DND-41 (cell line): ENCODE measurements at regions not wholly inside any gene's neighbourhood (a gene's known extent, or its start where the extent isn't known, plus 50 kb on each side); places are given as distances from the start of the nearest gene placed in this dataset.

ENCODE experiments used
- ATAC-seq: fragments of 200-7000 bp; cut with Tn5 transposase; 3 replicates; pipeline ENCODE4 v1.9.1; 2021; ENCODE audit warnings: low read depth; ENCODE audit not compliant: insufficient read depth
- DNase-seq: peaks from one replicate; pipeline ENCODE4 v3.0.0-alpha.2; 2020
- H2AFZ ChIP-seq: 2 replicates; pipeline ENCODE4 v1.6.0; 2012; ENCODE audit warnings: low read depth, low read length
- H3K27ac ChIP-seq: 2 replicates; pipeline ENCODE4 v1.5.1; 2012; ENCODE audit warnings: low read length, inconsistent platforms
- H3K27me3 ChIP-seq: fragments of 200-600 bp; sonication (generic); 2 replicates; pipeline ENCODE4 v1.6.0; 2012; ENCODE audit warnings: low read length, mild to moderate bottlenecking, inconsistent platforms; ENCODE audit not compliant: insufficient read depth, poor library complexity
- H3K36me3 ChIP-seq: 2 replicates; pipeline ENCODE4 v1.5.1; 2012; ENCODE audit warnings: low read length, inconsistent platforms; ENCODE audit not compliant: insufficient read depth
- H3K4me1 ChIP-seq: 2 replicates; pipeline ENCODE4 v1.5.1; 2012; ENCODE audit warnings: mild to moderate bottlenecking, low read length; ENCODE audit not compliant: insufficient read depth
- H3K4me2 ChIP-seq: 2 replicates; pipeline ENCODE4 v1.6.0; 2012; ENCODE audit warnings: mild to moderate bottlenecking, moderate library complexity, low read length, inconsistent platforms; ENCODE audit not compliant: insufficient read depth
- H3K4me3 ChIP-seq, 2 experiments: fragments of 200-600 bp in 1 of 2; shearing (Covaris generic) in 1 of 2; 2 replicates each; pipeline ENCODE4 v1.5.1; 2012 to 2016; ENCODE audit warnings: inconsistent platforms in 2 of 2, low read length in 2 of 2, mild to moderate bottlenecking in 2 of 2, low read depth in 1 of 2, moderate library complexity in 1 of 2
- H3K79me2 ChIP-seq: 2 replicates; pipeline ENCODE4 v1.6.0; 2012; ENCODE audit warnings: low read length, inconsistent platforms; ENCODE audit not compliant: insufficient read depth
- H3K9ac ChIP-seq: 2 replicates; pipeline ENCODE4 v1.6.0; 2012; ENCODE audit warnings: low read depth, mild to moderate bottlenecking, inconsistent platforms, low read length, moderate library complexity
- H3K9me3 ChIP-seq: 2 replicates; pipeline ENCODE4 v1.5.1; 2012; ENCODE audit warnings: low read length, moderate library complexity, mild to moderate bottlenecking, inconsistent platforms; ENCODE audit not compliant: insufficient read depth, severe bottlenecking
- H4K20me1 ChIP-seq: 2 replicates; pipeline ENCODE4 v1.6.0; 2012; ENCODE audit warnings: low read length; ENCODE audit not compliant: insufficient read depth
- CTCF ChIP-seq: IDR thresholded peaks from 2 replicates; pipeline ENCODE4 v1.5.1; 2012; ENCODE audit warnings: borderline replicate concordance, low read length, moderate library complexity, mild to moderate bottlenecking; ENCODE audit not compliant: poor library complexity, severe bottlenecking; ENCODE audit errors: extremely low read depth
- EZH2 ChIP-seq: IDR thresholded peaks from 3 replicates; pipeline ENCODE4 v1.6.1; 2012; ENCODE audit warnings: borderline replicate concordance, low read depth, mild to moderate bottlenecking, moderate library complexity, low read length, inconsistent platforms; ENCODE audit not compliant: severe bottlenecking

DNA sequence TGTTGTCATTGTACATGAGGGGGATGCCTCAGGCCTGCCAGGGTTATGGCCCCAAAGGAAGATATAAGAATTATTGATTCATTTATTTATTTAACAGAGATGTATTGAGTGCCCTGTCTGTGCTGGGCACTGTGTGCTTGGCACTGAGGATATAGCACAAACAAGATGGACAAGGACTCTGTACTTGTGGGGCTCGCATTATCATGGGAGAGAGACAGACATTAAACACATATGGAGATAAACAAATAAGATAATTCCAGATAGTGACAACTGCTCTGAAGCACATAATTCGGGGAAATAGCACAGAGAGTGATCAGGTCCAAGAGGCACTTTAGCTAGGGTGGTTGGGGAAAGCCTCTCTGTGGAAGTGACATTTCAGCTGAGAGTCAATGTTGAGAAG lies 119.8 kb upstream of the ARHGAP20 start:
- Histone ChIP-seq H3K9ac (no peak overlapping the region), H3K27me3 (peaks cover 2% of the 10 kb centered on the region), H3K4me1 (no peaks in the 10 kb centered on the region), H3K79me2 (no peaks in the 10 kb centered on the region), H4K20me1 (no peaks in the 10 kb centered on the region), H3K36me3 (no peaks in the 10 kb centered on the region), H3K9me3 (no peaks in the 10 kb centered on the region), H3K4me3 (no peak overlapping the region), H3K4me2 (no peak overlapping the region), H3K27ac (no peak overlapping the region), H2AFZ (no peak overlapping the region)
- TF ChIP-seq EZH2 (no peak), CTCF (no peak)
- ATAC-seq = no peak
- no peak for DNase-seq

GRCh38 chr11:110830747-110831146 lies 118.5 kb upstream of the ARHGAP20 start:
- no peaks in the 10 kb centered on the region for H4K20me1 ChIP-seq
- no peak overlapping the region for H3K9ac ChIP-seq
- H3K27ac ChIP-seq = no peak overlapping the region
- H2AFZ ChIP-seq = no peak overlapping the region
- no peaks in the 10 kb centered on the region for H3K36me3 ChIP-seq
- no peaks in the 10 kb centered on the region for H3K4me1 ChIP-seq
- no peak for ATAC-seq
- no peak overlapping the region for H3K4me2 ChIP-seq
- peaks cover 2% of the 10 kb centered on the region for H3K27me3 ChIP-seq
- no peak for DNase-seq
- H3K79me2 ChIP-seq = no peaks in the 10 kb centered on the region
- no peak overlapping the region for H3K4me3 ChIP-seq
- TF ChIP-seq CTCF (no peak), EZH2 (no peak)
- no peaks in the 10 kb centered on the region for H3K9me3 ChIP-seq

GRCh38 chr11:110830344-110830743 lies 118.1 kb upstream of the ARHGAP20 start:
- no peaks in the 10 kb centered on the region for H3K9me3 ChIP-seq
- H3K4me1 ChIP-seq = no peaks in the 10 kb centered on the region
- H3K27me3 ChIP-seq = peaks cover 2% of the 10 kb centered on the region
- H3K27ac ChIP-seq = no peak overlapping the region
- no peak for DNase-seq
- H3K4me3 ChIP-seq = no peak overlapping the region
- H3K9ac ChIP-seq = no peak overlapping the region
- H3K79me2 ChIP-seq = no peaks in the 10 kb centered on the region
- TF ChIP-seq CTCF (no peak), EZH2 (no peak)
- ATAC-seq = no peak
- no peak overlapping the region for H2AFZ ChIP-seq
- no peaks in the 10 kb centered on the region for H3K36me3 ChIP-seq
- H4K20me1 ChIP-seq = no peaks in the 10 kb centered on the region
- H3K4me2 ChIP-seq = no peak overlapping the region

DNA sequence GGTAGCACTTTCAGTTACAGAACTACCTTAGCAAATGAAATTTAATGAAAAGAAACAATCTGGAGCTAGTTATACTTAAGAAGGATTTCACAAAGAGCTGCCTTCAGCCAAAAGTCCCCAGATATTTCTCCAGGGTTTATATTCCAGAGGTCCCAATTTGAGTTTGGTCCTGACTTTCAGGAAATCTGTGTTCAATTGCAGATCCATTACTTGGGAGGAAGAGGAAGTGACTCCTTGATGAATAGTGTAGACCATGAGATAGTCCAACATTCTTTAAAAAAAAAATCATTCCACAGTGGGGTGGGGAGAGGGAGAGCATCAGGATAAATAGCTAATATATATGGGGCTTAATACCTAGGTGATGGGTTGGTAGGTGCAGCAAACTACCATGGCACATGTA lies 117.6 kb upstream of the ARHGAP20 start:
- Histone ChIP-seq H3K9me3 (no peaks in the 10 kb centered on the region), H3K27ac (no peak overlapping the region), H3K4me2 (no peak overlapping the region), H3K27me3 (peaks cover 2% of the 10 kb centered on the region), H3K36me3 (no peaks in the 10 kb centered on the region), H3K9ac (no peak overlapping the region), H3K4me1 (no peaks in the 10 kb centered on the region), H4K20me1 (no peaks in the 10 kb centered on the region), H2AFZ (no peak overlapping the region), H3K4me3 (no peak overlapping the region), H3K79me2 (no peaks in the 10 kb centered on the region)
- ATAC-seq = no peak
- no peak for DNase-seq
- TF ChIP-seq CTCF = no peak
